ENCODE measurements at regions not wholly inside any gene's neighbourhood (a gene's known extent, or its start where the extent isn't known, plus 50 kb on each side); places are given as distances from the start of the nearest gene placed in this dataset.

GRCh38 chr7:32194537-32194936 is 124.3 kb upstream of the PDE1C start:
- no peak for DNase-seq (ENCODE audit: extremely low read depth, low read depth)
- TF ChIP-seq CTCF (IDR thresholded peaks at IDR 0.05; ENCODE audit: low read depth, low read length): no peak

DNA sequence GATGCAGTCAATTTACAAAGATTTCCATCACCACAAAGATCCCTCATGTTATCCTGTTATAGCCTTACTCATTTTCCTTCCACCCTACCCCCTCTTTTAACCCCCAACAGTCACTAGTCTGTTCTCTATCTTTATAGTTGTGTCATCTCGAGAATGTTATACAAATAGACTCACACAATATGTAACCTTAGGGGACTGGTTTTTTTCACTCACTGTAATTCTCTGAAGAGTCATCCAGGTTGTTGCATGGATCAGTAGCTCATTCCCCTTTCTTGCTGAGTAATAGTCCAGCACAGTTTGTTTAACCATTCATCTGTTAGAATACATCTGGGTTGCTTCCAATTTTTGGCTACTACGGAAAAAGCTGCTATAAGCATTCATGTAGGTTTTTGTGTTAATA is 121.1 kb upstream of the PDE1C start:
- no peak for TF ChIP-seq CTCF (IDR thresholded peaks at IDR 0.05; ENCODE audit: low read depth, low read length)
- no peak for DNase-seq (ENCODE audit: extremely low read depth, low read depth)

GRCh38 chr7:32179567-32179966 is 109.4 kb upstream of the PDE1C start:
- no peak for TF ChIP-seq CTCF (IDR thresholded peaks at IDR 0.05; ENCODE audit: low read depth, low read length)
- no peak for DNase-seq (ENCODE audit: extremely low read depth, low read depth)

DNA sequence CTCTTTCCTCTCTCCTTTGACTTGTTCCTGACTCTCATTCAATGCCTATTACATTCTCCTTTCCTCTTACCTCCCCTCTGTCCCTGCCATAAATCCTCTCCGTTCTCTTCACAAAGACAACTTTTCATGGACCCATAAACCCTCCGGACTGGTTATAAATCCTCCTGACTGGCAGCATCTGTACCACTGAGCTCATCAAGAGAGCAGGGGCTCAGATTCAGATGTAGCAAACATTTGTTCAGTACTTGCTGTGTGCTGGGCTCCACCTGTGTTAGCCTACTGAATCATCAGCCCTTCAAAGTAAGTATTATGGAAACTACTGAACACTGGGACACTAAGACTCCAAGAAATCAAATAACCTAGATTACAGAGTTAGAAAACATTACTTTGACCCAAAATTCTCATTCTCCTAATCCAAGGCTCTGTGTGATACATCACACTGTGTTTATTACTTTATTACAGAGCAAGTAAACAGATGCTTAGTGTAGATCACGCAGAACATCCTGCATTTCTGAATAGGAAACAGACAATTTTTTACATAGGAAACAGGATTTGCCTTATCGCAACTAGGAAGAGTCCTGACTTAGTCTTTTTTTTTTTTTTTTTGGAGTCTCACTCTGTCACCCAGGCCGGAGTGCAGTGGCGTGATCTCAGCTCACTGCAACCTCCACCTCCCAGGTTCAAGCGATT is 108.6 kb upstream of the PDE1C start:
- TF ChIP-seq CTCF (IDR thresholded peaks at IDR 0.05; ENCODE audit: low read depth, low read length): no peak

DNA sequence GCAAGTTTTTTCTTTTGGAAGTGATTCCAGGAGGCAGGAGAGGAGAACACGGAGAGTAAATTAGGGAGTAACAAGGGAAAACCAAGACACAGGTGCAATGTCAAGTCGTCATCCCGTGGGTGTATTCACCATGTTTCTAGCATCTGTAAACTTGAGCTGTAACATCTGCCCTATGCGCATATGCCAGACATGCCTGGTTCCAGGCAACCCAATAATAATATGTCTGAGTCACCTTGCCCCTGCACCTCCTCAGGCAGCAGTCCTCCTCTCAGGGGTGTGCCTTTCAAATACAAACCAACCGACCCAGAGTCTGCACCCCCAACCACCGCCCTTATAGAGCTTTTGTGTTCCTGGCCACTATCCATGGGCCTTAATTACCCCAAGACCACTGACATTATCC is 107.0 kb upstream of the PDE1C start:
- no peak for DNase-seq (ENCODE audit: extremely low read depth, low read depth)
- no peak for TF ChIP-seq CTCF (IDR thresholded peaks at IDR 0.05; ENCODE audit: low read depth, low read length)

More for the DNA sequence above, 108.6 kb upstream of the PDE1C start:
- no peak for DNase-seq (ENCODE audit: extremely low read depth, low read depth)

GRCh38 chr7:32175099-32175498 is 104.9 kb upstream of the PDE1C start:
- no peak for TF ChIP-seq CTCF (IDR thresholded peaks at IDR 0.05; ENCODE audit: low read depth, low read length)
- DNase-seq (ENCODE audit: extremely low read depth, low read depth): no peak

DNA sequence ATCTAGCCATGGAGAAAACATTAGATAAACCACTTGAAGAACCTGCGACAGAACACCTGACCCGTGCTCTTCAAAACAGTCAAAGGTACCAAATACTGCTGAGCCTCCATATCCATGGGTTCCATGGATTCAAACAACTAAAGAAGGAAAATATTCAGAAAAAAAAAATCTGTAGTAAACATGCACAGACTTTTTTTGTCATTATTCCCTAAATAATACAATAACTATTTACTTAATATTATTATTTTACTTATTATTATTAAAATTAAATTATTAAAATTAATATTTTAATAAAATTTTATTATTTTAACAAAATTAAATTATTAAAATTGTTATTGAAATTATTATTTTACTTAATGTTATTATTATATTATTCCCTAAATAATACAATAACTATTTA is 101.0 kb upstream of the PDE1C start:
- TF ChIP-seq CTCF (IDR thresholded peaks at IDR 0.05; ENCODE audit: low read depth, low read length): no peak

More for the DNA sequence above, 101.0 kb upstream of the PDE1C start:
- no peak for DNase-seq (ENCODE audit: extremely low read depth, low read depth)
